ENCODE measurements at regions not wholly inside any gene's neighbourhood (a gene's known extent, or its start where the extent isn't known, plus 50 kb on each side); places are given as distances from the start of the nearest gene placed in this dataset.

DNA sequence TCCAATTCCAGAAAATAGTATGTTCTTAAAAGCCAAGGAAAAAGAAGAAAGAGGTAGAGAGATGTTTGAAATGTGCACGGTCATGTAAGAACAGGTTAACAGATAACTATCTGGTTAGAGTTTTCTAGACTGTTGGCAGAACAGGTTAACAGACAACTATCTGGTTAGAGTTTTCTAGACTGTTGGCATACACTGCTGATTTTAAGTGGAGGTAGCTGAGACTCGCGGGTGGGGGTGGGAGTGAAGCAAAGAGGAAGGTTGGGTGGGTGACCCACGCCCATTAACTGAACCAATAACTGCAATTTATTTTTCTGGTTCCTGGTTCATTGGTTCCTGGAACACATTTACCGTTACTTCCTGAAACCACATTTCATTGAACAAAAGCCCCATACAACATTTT is 157.5 kb downstream of the ELOVL4 start:
- no peaks in the 10 kb centered on the region for H3K4me1 ChIP-seq (ENCODE audit: control insufficient read depth, insufficient read depth, low read length)
- no peak for DNase-seq
- no peaks in the 10 kb centered on the region for H3K27me3 ChIP-seq (ENCODE audit: control insufficient read depth, insufficient read depth, low read length)
- H3K27ac ChIP-seq (ENCODE audit: low read length), result no peak overlapping the region
- 83% methylated on average over 2 of the region's 5 CpGs for WGBS (ENCODE audit: insufficient coverage, low lambda C conversion rate)
- H3K4me3 ChIP-seq (ENCODE audit: low read length), result no peak overlapping the region
- H3K9me3 ChIP-seq (ENCODE audit: control insufficient read depth, low read depth, low read length), result no peaks in the 10 kb centered on the region
- H3K36me3 ChIP-seq (ENCODE audit: control insufficient read depth, insufficient read depth, low read length), result no peaks in the 10 kb centered on the region

DNA sequence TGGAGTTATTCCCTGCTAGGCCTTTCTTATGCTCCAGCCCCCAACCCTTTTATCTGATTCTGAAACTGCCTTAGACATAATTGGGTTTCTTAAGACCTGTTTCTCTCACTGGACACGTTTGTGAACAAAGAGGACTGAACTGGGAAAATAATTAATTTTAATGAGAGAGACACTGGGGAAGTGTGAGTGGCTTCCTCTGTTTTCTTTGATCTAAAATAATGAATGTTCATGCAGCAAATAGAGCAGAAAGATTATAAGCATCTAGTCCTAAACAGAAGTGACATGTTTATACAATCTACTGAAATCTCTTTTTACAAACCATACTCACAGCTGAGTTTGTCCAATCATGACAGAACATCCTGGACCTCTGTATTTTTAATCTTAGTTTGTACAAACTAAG is 157.6 kb downstream of the SH3BGRL2 start:
- H3K27ac ChIP-seq (ENCODE audit: low read length), result no peak overlapping the region
- no CpG with 5 or more reads among the region's 1 CpG for WGBS (ENCODE audit: insufficient coverage, low lambda C conversion rate)
- no peak for DNase-seq

DNA sequence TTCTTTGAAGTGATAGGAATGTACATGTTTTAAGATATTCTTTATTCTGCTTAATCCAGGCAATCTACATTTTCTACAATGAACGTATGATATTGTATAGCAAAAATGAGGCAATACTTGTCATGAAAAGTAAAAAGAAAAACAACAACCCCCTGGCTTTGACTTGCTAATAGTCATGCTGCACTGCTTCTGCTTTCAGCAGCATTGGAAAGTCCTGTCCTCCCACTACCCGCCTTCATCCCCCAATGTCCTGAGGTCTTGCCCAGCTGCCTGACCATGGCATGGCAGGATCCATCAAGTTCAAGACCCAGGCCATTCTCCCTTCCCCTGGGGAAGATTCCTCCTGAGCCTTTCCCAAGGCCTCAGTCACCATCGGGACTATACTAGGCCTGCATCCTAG is 156.5 kb downstream of the SH3BGRL2 start:
- no peak for DNase-seq
- no CpG with 5 or more reads among the region's 3 CpGs for WGBS (ENCODE audit: insufficient coverage, low lambda C conversion rate)
- Histone ChIP-seq H3K27me3 (ENCODE audit: control insufficient read depth, insufficient read depth, low read length) (no peaks in the 10 kb centered on the region), H3K27ac (ENCODE audit: low read length) (no peak overlapping the region), H3K4me1 (ENCODE audit: control insufficient read depth, insufficient read depth, low read length) (no peaks in the 10 kb centered on the region), H3K36me3 (ENCODE audit: control insufficient read depth, insufficient read depth, low read length) (no peaks in the 10 kb centered on the region), H3K9me3 (ENCODE audit: control insufficient read depth, low read depth, low read length) (no peaks in the 10 kb centered on the region), H3K4me3 (ENCODE audit: low read length) (no peak overlapping the region)

More for the DNA sequence above, 157.6 kb downstream of the SH3BGRL2 start:
- Histone ChIP-seq H3K4me1 (ENCODE audit: control insufficient read depth, insufficient read depth, low read length) (no peaks in the 10 kb centered on the region), H3K4me3 (ENCODE audit: low read length) (no peak overlapping the region), H3K27me3 (ENCODE audit: control insufficient read depth, insufficient read depth, low read length) (no peaks in the 10 kb centered on the region), H3K9me3 (ENCODE audit: control insufficient read depth, low read depth, low read length) (no peaks in the 10 kb centered on the region), H3K36me3 (ENCODE audit: control insufficient read depth, insufficient read depth, low read length) (no peaks in the 10 kb centered on the region)

DNA sequence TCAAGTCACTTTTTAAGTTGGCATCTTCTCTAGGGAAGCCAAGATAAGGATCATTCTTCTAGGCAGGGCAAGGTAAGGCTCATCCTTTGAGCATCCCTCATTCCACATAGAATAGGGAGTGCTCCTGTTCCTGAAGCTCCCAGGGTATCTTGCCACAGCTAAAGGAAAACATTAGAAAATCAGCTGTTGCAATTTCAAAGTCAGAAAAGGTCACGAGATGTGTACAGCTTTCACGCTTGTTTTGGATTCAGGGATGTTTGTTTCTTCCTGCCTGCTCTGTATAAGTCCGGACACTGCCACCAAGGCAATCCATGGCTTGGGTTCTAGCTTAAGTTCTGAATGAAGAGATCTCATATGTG is 153.2 kb downstream of the SH3BGRL2 start:
- Histone ChIP-seq H3K27me3 (ENCODE audit: control insufficient read depth, insufficient read depth, low read length) (no peaks in the 10 kb centered on the region), H3K4me3 (ENCODE audit: low read length) (no peak overlapping the region), H3K27ac (ENCODE audit: low read length) (no peak overlapping the region), H3K4me1 (ENCODE audit: control insufficient read depth, insufficient read depth, low read length) (no peaks in the 10 kb centered on the region), H3K36me3 (ENCODE audit: control insufficient read depth, insufficient read depth, low read length) (no peaks in the 10 kb centered on the region), H3K9me3 (ENCODE audit: control insufficient read depth, low read depth, low read length) (no peaks in the 10 kb centered on the region)
- 40% methylated on average over 1 of the region's 3 CpGs for WGBS (ENCODE audit: insufficient coverage, low lambda C conversion rate)
- no peak for DNase-seq

DNA sequence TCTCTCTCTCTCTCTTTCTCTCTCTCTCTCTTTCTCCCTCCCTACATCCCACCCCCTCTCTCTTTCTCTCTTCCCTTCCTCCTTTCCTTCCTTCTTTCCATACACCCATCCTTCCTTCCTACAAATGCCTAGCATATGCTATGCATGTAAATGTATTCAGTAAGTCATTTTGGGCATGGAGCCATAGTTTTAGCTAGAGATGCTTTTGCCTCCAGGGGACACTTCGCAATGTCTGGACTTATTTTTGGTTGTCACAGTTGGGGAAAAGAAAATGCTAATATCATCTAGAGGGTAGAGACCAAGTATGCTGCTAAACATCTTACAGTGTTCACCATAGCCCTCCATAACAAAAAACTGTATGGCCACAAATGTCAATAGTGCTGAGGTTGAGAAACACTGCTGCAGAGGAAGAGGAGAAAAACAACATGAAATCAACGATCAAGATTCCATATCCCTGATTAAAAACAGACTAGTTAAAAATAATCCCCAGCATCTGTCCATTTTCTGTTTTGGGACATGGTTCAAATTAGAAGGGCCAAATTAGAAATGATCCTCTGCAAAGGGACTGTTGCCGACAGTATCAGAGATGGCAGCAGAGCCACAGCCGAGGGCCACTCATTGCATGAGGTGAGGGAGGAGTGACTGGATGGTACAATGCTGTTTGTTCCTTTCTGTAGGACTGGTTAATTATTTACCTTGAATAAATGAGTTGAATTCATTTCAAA is 152.7 kb downstream of the SH3BGRL2 start:
- Histone ChIP-seq H3K27ac (ENCODE audit: low read length) (no peak overlapping the region), H3K36me3 (ENCODE audit: control insufficient read depth, insufficient read depth, low read length) (no peaks in the 10 kb centered on the region), H3K4me3 (ENCODE audit: low read length) (no peak overlapping the region), H3K4me1 (ENCODE audit: control insufficient read depth, insufficient read depth, low read length) (no peaks in the 10 kb centered on the region), H3K27me3 (ENCODE audit: control insufficient read depth, insufficient read depth, low read length) (no peaks in the 10 kb centered on the region), H3K9me3 (ENCODE audit: control insufficient read depth, low read depth, low read length) (no peaks in the 10 kb centered on the region)
- no peak for DNase-seq
- 100% methylated on average over 1 of the region's 4 CpGs for WGBS (ENCODE audit: insufficient coverage, low lambda C conversion rate)

DNA sequence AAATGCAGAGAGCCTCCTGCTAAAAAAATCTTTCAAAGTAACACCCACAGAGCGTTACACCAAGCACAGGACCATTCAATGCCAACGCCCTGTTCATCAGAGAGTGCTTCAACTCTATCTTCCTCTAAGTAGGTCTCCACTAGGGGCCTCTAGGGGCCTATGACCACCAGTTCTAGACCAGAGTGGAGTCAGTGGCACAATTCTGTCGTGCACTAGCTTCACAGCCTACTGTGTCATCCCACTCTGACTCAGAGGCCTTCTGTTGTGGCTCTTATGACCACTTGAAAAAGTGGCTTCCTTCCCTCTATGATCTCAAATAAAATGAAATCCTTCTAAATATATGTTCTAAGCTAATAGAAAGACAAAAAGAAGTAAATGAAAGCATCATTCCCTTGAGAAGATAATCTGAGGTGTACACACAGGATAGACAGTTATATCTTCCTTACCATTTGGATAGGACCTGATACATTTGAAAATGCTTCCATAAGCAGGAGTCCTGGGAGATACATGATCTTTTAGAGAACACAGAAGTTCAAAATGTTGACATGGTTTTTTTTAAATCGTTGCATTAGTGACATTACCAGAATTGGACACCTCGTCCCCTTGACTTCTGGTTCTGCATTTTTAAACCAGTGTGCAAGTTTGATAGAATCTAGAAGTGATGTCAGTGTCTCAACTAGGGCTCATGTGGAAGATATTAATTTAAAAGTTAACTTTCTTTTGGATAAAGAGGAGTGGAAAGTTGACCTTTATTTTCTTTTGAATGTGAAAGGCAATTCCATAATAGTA is 151.9 kb downstream of the SH3BGRL2 start:
- no CpG with 5 or more reads among the region's 5 CpGs for WGBS (ENCODE audit: insufficient coverage, low lambda C conversion rate)
- Histone ChIP-seq H3K4me1 (ENCODE audit: control insufficient read depth, insufficient read depth, low read length) (peaks cover 4% of the 10 kb centered on the region), H3K27ac (ENCODE audit: low read length) (no peak overlapping the region), H3K9me3 (ENCODE audit: control insufficient read depth, low read depth, low read length) (no peaks in the 10 kb centered on the region), H3K27me3 (ENCODE audit: control insufficient read depth, insufficient read depth, low read length) (no peaks in the 10 kb centered on the region), H3K4me3 (ENCODE audit: low read length) (no peak overlapping the region), H3K36me3 (ENCODE audit: control insufficient read depth, insufficient read depth, low read length) (no peaks in the 10 kb centered on the region)
- no peak for DNase-seq

DNA sequence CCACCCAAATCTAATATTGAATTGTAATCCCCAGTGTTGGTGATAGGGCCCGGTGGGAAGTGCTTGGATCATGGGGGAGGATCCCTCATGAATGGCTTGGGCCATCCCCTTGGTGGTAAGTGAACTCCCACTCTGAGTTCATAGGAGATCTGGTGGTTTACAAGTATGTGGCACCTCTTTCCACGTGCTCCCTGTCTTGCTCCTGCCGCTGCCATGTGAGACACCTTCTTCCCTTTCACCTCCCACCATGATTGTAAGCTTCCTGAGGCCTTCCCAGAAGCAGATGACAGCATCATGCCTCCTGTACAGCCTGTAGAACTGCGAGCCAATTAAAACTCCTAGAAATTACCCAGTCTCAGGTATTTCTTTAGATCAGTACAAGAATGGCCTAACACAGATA is 150.8 kb downstream of the SH3BGRL2 start:
- Histone ChIP-seq H3K9me3 (ENCODE audit: control insufficient read depth, low read depth, low read length) (no peaks in the 10 kb centered on the region), H3K36me3 (ENCODE audit: control insufficient read depth, insufficient read depth, low read length) (no peaks in the 10 kb centered on the region), H3K4me1 (ENCODE audit: control insufficient read depth, insufficient read depth, low read length) (peaks cover 4% of the 10 kb centered on the region), H3K27me3 (ENCODE audit: control insufficient read depth, insufficient read depth, low read length) (no peaks in the 10 kb centered on the region), H3K4me3 (ENCODE audit: low read length) (no peak overlapping the region), H3K27ac (ENCODE audit: low read length) (no peak overlapping the region)
- WGBS (ENCODE audit: insufficient coverage, low lambda C conversion rate), result no CpG with 5 or more reads among the region's 4 CpGs
- DNase-seq, result no peak

DNA sequence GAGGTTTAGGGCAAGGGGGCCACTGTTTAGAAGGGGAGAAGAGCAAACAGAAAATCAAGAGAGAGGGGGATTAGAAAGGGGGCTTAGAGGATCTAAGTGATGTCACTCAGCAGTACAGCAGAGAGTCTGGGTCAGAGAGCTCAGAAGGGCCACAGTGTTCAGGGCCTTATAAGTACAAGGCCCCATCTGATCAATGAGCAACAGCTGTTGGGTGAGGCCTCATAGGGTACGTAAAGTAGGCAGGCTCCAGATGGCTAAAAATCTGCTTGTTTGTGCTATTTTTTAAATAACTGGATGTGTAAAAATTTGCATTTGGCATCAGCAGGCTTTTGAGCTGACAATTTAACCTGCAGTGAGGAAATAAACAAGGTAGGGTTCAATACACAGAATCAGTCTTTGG is 149.8 kb downstream of the SH3BGRL2 start:
- Histone ChIP-seq H3K27ac (ENCODE audit: low read length) (no peak overlapping the region), H3K4me1 (ENCODE audit: control insufficient read depth, insufficient read depth, low read length) (peaks cover 4% of the 10 kb centered on the region), H3K36me3 (ENCODE audit: control insufficient read depth, insufficient read depth, low read length) (no peaks in the 10 kb centered on the region), H3K27me3 (ENCODE audit: control insufficient read depth, insufficient read depth, low read length) (no peaks in the 10 kb centered on the region), H3K4me3 (ENCODE audit: low read length) (no peak overlapping the region), H3K9me3 (ENCODE audit: control insufficient read depth, low read depth, low read length) (no peaks in the 10 kb centered on the region)
- no peak for DNase-seq
- no CpG with 5 or more reads among the region's 1 CpG for WGBS (ENCODE audit: insufficient coverage, low lambda C conversion rate)

DNA sequence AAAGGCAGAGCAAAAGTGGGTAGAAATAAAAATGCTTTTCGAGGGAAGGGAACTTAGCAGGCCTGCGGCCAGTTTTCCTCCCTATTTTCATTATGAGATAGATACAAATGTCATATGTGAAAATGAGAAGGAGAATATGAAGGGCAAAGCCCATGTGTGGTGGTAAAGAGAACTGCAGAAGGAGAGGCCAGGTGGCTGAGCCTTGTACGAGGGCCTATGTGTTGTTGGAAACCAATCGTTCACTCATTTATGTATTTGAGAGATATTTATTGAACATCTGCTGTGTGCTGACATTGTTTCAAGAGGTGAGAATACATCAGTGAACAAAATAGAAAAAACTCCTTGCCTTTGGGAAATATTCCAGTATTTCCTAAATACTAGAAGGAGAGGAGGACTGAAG is 147.7 kb downstream of the SH3BGRL2 start:
- no peak overlapping the region for H3K27ac ChIP-seq (ENCODE audit: low read length)
- 100% methylated on average over 2 of the region's 4 CpGs for WGBS (ENCODE audit: insufficient coverage, low lambda C conversion rate)
- peaks cover 4% of the 10 kb centered on the region for H3K4me1 ChIP-seq (ENCODE audit: control insufficient read depth, insufficient read depth, low read length)
- H3K4me3 ChIP-seq (ENCODE audit: low read length), result no peak overlapping the region
- DNase-seq, result no peak
- H3K27me3 ChIP-seq (ENCODE audit: control insufficient read depth, insufficient read depth, low read length), result no peaks in the 10 kb centered on the region
- H3K9me3 ChIP-seq (ENCODE audit: control insufficient read depth, low read depth, low read length), result no peaks in the 10 kb centered on the region
- H3K36me3 ChIP-seq (ENCODE audit: control insufficient read depth, insufficient read depth, low read length), result no peaks in the 10 kb centered on the region

DNA sequence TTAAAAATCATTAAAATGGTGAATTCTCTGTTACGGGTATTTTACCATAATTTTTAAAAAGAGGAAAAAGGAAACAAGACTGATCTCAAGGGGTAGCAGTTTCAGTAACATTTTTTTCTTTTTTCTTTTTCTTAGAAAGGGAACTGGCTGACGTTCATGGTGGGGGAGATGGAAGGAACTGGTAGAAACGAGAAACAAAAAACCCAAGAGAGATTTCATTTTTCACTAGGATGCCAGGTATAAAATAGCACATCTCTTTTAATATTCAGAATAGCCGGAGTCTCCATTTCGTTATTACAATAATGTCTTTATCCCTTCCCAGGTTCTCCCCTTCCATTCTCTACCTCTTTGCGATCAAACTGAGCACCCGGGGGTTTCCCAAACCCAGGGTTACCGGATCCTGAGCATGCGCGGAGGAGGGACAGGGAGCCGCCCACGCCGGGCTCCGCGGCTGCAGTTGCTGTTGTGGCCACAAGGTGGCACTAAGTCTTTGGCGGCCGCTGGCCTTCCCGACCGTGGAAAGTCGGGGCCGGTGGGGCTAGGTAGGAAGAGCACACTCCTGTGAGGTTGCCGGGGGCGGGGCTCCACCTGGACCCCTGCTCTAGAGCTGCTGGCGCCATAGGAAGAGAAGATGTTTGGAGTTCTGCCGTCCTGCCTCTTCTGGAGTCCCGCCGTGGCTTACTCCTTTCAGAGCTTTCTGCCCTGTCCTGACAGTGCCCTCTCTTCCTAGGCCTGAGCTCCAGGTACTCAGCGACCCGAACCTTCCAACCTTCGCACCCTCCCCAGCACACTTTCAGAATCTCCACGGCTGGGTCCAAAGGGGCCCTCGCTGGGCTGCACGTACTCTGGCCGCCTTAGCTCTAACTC is 146.8 kb downstream of the SH3BGRL2 start:
- Histone ChIP-seq H3K9me3 (ENCODE audit: control insufficient read depth, low read depth, low read length) (no peaks in the 10 kb centered on the region), H3K27me3 (ENCODE audit: control insufficient read depth, insufficient read depth, low read length) (no peaks in the 10 kb centered on the region), H3K4me3 (ENCODE audit: low read length) (peak overlapping the region; percentile 31), H3K36me3 (ENCODE audit: control insufficient read depth, insufficient read depth, low read length) (no peaks in the 10 kb centered on the region), H3K27ac (ENCODE audit: low read length) (no peak overlapping the region), H3K4me1 (ENCODE audit: control insufficient read depth, insufficient read depth, low read length) (peaks cover 4% of the 10 kb centered on the region)
- DNase-seq, result peak; percentile 55 to 62
- WGBS (ENCODE audit: insufficient coverage, low lambda C conversion rate), result 33% methylated on average over 3 of the region's 34 CpGs

All from large intestine (tissue), 3 donors.